GM18517 (cell line): ENCODE measurements at regions not wholly inside any gene's neighbourhood (a gene's known extent, or its start where the extent isn't known, plus 50 kb on each side); places are given as distances from the start of the nearest gene placed in this dataset.

Experiments used
- ATAC-seq: cut with Tn5 transposase; IDR thresholded peaks from one replicate; pipeline ENCODE4 v1.9.1; 2021; ENCODE audit warnings: mild to moderate bottlenecking, moderate library complexity; ENCODE audit not compliant: unreplicated experiment

- ATAC-seq: no peak
These were observed 261.5 kb upstream of the COL8A1 start for GRCh38 chr3:99376926-99377325.

- ATAC-seq: no peak
These were observed 264.6 kb upstream of the COL8A1 start for GRCh38 chr3:99373846-99374210.

GRCh38 chr3:99373088-99373845 is 265.1 kb upstream of the COL8A1 start:
- ATAC-seq: no peak

GRCh38 chr3:99366663-99367429 is 271.5 kb upstream of the COL8A1 start:
- ATAC-seq: no peak

- ATAC-seq: no peak
These were observed 272.4 kb upstream of the COL8A1 start for GRCh38 chr3:99365979-99366378.

- no peak for ATAC-seq
These were observed 273.0 kb upstream of the COL8A1 start for GRCh38 chr3:99365396-99365795.

- ATAC-seq: no peak
These were observed 281.3 kb upstream of the COL8A1 start for GRCh38 chr3:99357131-99357530.

GRCh38 chr3:99356696-99357095 is 281.7 kb upstream of the COL8A1 start:
- ATAC-seq: no peak

- no peak for ATAC-seq
These were observed 282.9 kb upstream of the COL8A1 start for GRCh38 chr3:99355465-99355864.

GRCh38 chr3:99352811-99353210 is 285.6 kb upstream of the COL8A1 start:
- ATAC-seq: no peak

GRCh38 chr3:99351122-99351521 is 287.3 kb upstream of the COL8A1 start:
- no peak for ATAC-seq

- no peak for ATAC-seq
These were observed 289.9 kb upstream of the COL8A1 start for GRCh38 chr3:99348451-99348850.

- ATAC-seq: no peak
These were observed 294.2 kb upstream of the COL8A1 start for GRCh38 chr3:99344216-99344615.

GRCh38 chr3:99342383-99342782 is 296.0 kb upstream of the COL8A1 start:
- ATAC-seq: no peak

- ATAC-seq: no peak
These were observed 299.2 kb upstream of the COL8A1 start for GRCh38 chr3:99339222-99339621.

GRCh38 chr3:99332718-99333117 is 305.7 kb upstream of the COL8A1 start:
- no peak for ATAC-seq

- ATAC-seq: no peak
These were observed 306.1 kb upstream of the COL8A1 start for GRCh38 chr3:99332276-99332675.

- ATAC-seq: no peak
These were observed 307.4 kb upstream of the COL8A1 start for GRCh38 chr3:99330924-99331532.

GRCh38 chr3:99330281-99330680 is 308.1 kb upstream of the COL8A1 start:
- ATAC-seq: no peak

- no peak for ATAC-seq
These were observed 313.0 kb upstream of the COL8A1 start for GRCh38 chr3:99325402-99325801.

GRCh38 chr3:99324636-99325203 is 313.7 kb upstream of the COL8A1 start:
- ATAC-seq: no peak

- no peak for ATAC-seq
These were observed 314.5 kb upstream of the COL8A1 start for GRCh38 chr3:99323940-99324339.
